ENCODE measurements at regions not wholly inside any gene's neighbourhood (a gene's known extent, or its start where the extent isn't known, plus 50 kb on each side); places are given as distances from the start of the nearest gene placed in this dataset.

- Histone ChIP-seq H3K9me2 (replicated peaks; ENCODE audit: insufficient read depth, low read length) (no peaks in the 10 kb centered on the region), H4K20me1 (ENCODE audit: low read depth, low read length) (no peaks in the 10 kb centered on the region), H3K27me3 (ENCODE audit: low read length) (no peaks in the 10 kb centered on the region), H3K4me2 (ENCODE audit: low read depth, low read length, poor library complexity, severe bottlenecking) (no peak overlapping the region), H3F3A (ENCODE audit: insufficient read depth) (no peaks in the 10 kb centered on the region), H2AFZ (ENCODE audit: low read depth, low read length, severe bottlenecking) (no peak overlapping the region), H3K4me3 (ENCODE audit: insufficient read depth, low read length, poor library complexity, severe bottlenecking) (no peak overlapping the region), H3K9ac (ENCODE audit: low read length) (no peak overlapping the region), H3K79me2 (ENCODE audit: insufficient read depth, low read length) (no peaks in the 10 kb centered on the region), H3K36me3 (ENCODE audit: low read length) (no peaks in the 10 kb centered on the region), H3K9me3 (ENCODE audit: insufficient read depth, low read length) (peaks cover 3% of the 10 kb centered on the region; the same call in 1 of the 2 replicates), H3K27ac (ENCODE audit: low read depth, low read length) (no peak overlapping the region)
- TF ChIP-seq CTCF (IDR thresholded peaks at IDR 0.05; ENCODE audit: insufficient read depth, low read length, poor library complexity, severe bottlenecking) (no peak), EZH2phosphoT487 (conservative IDR thresholded peaks at IDR 0.05; ENCODE audit: low read length) (no peak)
Observed at GRCh38 chr4:187274153-187274552, 550.5 kb upstream of the FAT1 start.

DNA sequence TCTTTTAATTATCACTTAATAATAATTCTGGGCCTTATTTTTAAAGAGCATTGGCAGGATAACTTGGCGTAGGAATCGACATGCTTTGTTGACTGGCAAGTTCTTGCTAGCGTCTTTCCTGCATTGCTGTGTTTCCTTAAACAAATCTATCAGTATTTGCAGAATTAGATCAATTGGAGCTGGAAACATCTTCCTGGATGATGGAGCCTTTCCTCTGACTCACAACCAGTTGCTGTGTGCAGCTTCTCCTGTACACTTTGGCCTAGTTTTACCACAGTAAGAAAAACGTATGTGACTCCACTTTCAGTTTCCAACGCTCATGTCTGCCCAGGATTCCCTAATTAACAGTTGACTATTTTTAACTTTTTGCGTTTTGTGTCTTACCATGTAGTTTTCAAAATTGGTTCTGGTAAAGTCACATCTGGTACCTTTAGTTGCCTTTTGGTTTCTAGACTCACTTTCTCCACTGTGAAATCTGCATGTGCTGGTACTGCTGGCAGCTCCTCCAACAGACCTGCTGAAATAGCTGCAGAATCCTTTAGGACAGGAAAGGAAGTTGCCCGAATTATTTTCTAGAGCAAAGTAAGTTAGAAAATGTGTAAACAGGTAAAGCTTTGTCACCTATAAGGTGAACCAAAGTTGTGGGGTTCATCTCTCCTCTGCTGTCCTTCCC is 553.2 kb upstream of the FAT1 start:
- Histone ChIP-seq H3K4me2 (ENCODE audit: low read depth, low read length, poor library complexity, severe bottlenecking) (no peak overlapping the region), H4K20me1 (ENCODE audit: low read depth, low read length) (no peaks in the 10 kb centered on the region), H3K79me2 (ENCODE audit: insufficient read depth, low read length) (no peaks in the 10 kb centered on the region), H3K9ac (ENCODE audit: low read length) (no peak overlapping the region), H3K9me3 (ENCODE audit: insufficient read depth, low read length) (peaks cover 6% of the 10 kb centered on the region; the same call in 1 of the 2 replicates), H3K36me3 (ENCODE audit: low read length) (no peaks in the 10 kb centered on the region), H3F3A (ENCODE audit: insufficient read depth) (no peaks in the 10 kb centered on the region), H3K4me3 (ENCODE audit: insufficient read depth, low read length, poor library complexity, severe bottlenecking) (no peak overlapping the region), H3K9me2 (replicated peaks; ENCODE audit: insufficient read depth, low read length) (no peaks in the 10 kb centered on the region), H2AFZ (ENCODE audit: low read depth, low read length, severe bottlenecking) (no peak overlapping the region), H3K27ac (ENCODE audit: low read depth, low read length) (no peak overlapping the region), H3K27me3 (ENCODE audit: low read length) (no peaks in the 10 kb centered on the region)
- TF ChIP-seq CTCF (IDR thresholded peaks at IDR 0.05; ENCODE audit: insufficient read depth, low read length, poor library complexity, severe bottlenecking), result no peak
- TF ChIP-seq EZH2phosphoT487 (conservative IDR thresholded peaks at IDR 0.05; ENCODE audit: low read length), result no peak

- no peak overlapping the region for H3K4me3 ChIP-seq (ENCODE audit: insufficient read depth, low read length, poor library complexity, severe bottlenecking)
- H3K36me3 ChIP-seq (ENCODE audit: low read length), result no peaks in the 10 kb centered on the region
- no peak overlapping the region for H3K4me2 ChIP-seq (ENCODE audit: low read depth, low read length, poor library complexity, severe bottlenecking)
- no peak overlapping the region for H3K27ac ChIP-seq (ENCODE audit: low read depth, low read length)
- no peaks in the 10 kb centered on the region for H3K27me3 ChIP-seq (ENCODE audit: low read length)
- no peak overlapping the region for H2AFZ ChIP-seq (ENCODE audit: low read depth, low read length, severe bottlenecking)
- H4K20me1 ChIP-seq (ENCODE audit: low read depth, low read length), result no peaks in the 10 kb centered on the region
- H3K9me3 ChIP-seq (ENCODE audit: insufficient read depth, low read length), result peaks cover 6% of the 10 kb centered on the region; the same call in 1 of the 2 replicates
- H3F3A ChIP-seq (ENCODE audit: insufficient read depth), result no peaks in the 10 kb centered on the region
- no peak overlapping the region for H3K9ac ChIP-seq (ENCODE audit: low read length)
- no peaks in the 10 kb centered on the region for H3K9me2 ChIP-seq (replicated peaks; ENCODE audit: insufficient read depth, low read length)
- no peak for TF ChIP-seq CTCF (IDR thresholded peaks at IDR 0.05; ENCODE audit: insufficient read depth, low read length, poor library complexity, severe bottlenecking)
- TF ChIP-seq EZH2phosphoT487 (conservative IDR thresholded peaks at IDR 0.05; ENCODE audit: low read length), result no peak
- H3K79me2 ChIP-seq (ENCODE audit: insufficient read depth, low read length), result no peaks in the 10 kb centered on the region
Observed at GRCh38 chr4:187283201-187283955, 559.7 kb upstream of the FAT1 start.

Data from SU-DHL-6 (cell line).